ENCODE measurements at regions not wholly inside any gene's neighbourhood (a gene's known extent, or its start where the extent isn't known, plus 50 kb on each side); places are given as distances from the start of the nearest gene placed in this dataset.

GRCh38 chr15:93830221-93831080 is 400.9 kb upstream of the MCTP2 start:
- no peaks in the 10 kb centered on the region for H3K36me3 Mint-ChIP-seq (ENCODE audit: low read depth)
- ATAC-seq (ENCODE audit: low read depth) (no peak), DNase-seq (no peak)
- no peaks in the 10 kb centered on the region for H3K27me3 Mint-ChIP-seq
- H3K4me1 Mint-ChIP-seq = no peaks in the 10 kb centered on the region
- no peak for TF ChIP-seq CTCF (IDR thresholded peaks at IDR 0.05)
- no peaks in the 10 kb centered on the region for H3K9me3 Mint-ChIP-seq
- H3K27ac Mint-ChIP-seq = no peak overlapping the region
- ChIA-PET CTCF (no interaction called here), POLR2A (no interaction called here)
- no peak overlapping the region for H3K4me3 Mint-ChIP-seq
- intact Hi-C loops (cut with micrococcal nuclease) = no loop called here

- CTCF ChIA-PET = no interaction called here
- no peak overlapping the region for H3K4me3 Mint-ChIP-seq
- intact Hi-C loops (cut with micrococcal nuclease) = no loop called here
- H3K9me3 Mint-ChIP-seq = no peaks in the 10 kb centered on the region
- ATAC-seq (ENCODE audit: low read depth) (no peak), DNase-seq (no peak)
- no peaks in the 10 kb centered on the region for H3K27me3 Mint-ChIP-seq
- no peak for TF ChIP-seq CTCF (IDR thresholded peaks at IDR 0.05)
- H3K36me3 Mint-ChIP-seq (ENCODE audit: low read depth) = no peaks in the 10 kb centered on the region
- no peak overlapping the region for H3K27ac Mint-ChIP-seq
- no peaks in the 10 kb centered on the region for H3K4me1 Mint-ChIP-seq
- POLR2A ChIA-PET = no interaction called here
Measured at GRCh38 chr15:93829115-93829870, 402.1 kb upstream of the MCTP2 start.

GRCh38 chr15:93826790-93827189 is 404.6 kb upstream of the MCTP2 start:
- intact Hi-C loops (cut with micrococcal nuclease) = no loop called here
- ATAC-seq (ENCODE audit: low read depth) = no peak
- DNase-seq = no peak
- Mint-ChIP-seq H3K4me1 (no peaks in the 10 kb centered on the region), H3K27me3 (no peaks in the 10 kb centered on the region), H3K27ac (no peak overlapping the region), H3K9me3 (no peaks in the 10 kb centered on the region), H3K36me3 (ENCODE audit: low read depth) (no peaks in the 10 kb centered on the region), H3K4me3 (no peak overlapping the region)
- ChIA-PET POLR2A (no interaction called here), CTCF (no interaction called here)
- no peak for TF ChIP-seq CTCF (IDR thresholded peaks at IDR 0.05)

GRCh38 chr15:93826293-93826692 is 405.1 kb upstream of the MCTP2 start:
- DNase-seq (no peak), ATAC-seq (ENCODE audit: low read depth) (no peak)
- ChIA-PET CTCF (no interaction called here), POLR2A (no interaction called here)
- TF ChIP-seq CTCF (IDR thresholded peaks at IDR 0.05) = no peak
- no peaks in the 10 kb centered on the region for H3K36me3 Mint-ChIP-seq (ENCODE audit: low read depth)
- intact Hi-C loops (cut with micrococcal nuclease) = no loop called here
- no peaks in the 10 kb centered on the region for H3K4me1 Mint-ChIP-seq
- H3K27ac Mint-ChIP-seq = no peak overlapping the region
- H3K9me3 Mint-ChIP-seq = no peaks in the 10 kb centered on the region
- H3K4me3 Mint-ChIP-seq = no peak overlapping the region
- H3K27me3 Mint-ChIP-seq = no peaks in the 10 kb centered on the region

GRCh38 chr15:93825682-93826081 is 405.7 kb upstream of the MCTP2 start:
- ChIA-PET POLR2A (no interaction called here), CTCF (no interaction called here)
- intact Hi-C loops (cut with micrococcal nuclease) = no loop called here
- no peak for DNase-seq
- Mint-ChIP-seq H3K9me3 (no peaks in the 10 kb centered on the region), H3K27me3 (no peaks in the 10 kb centered on the region), H3K36me3 (ENCODE audit: low read depth) (no peaks in the 10 kb centered on the region), H3K4me1 (no peaks in the 10 kb centered on the region), H3K27ac (no peak overlapping the region), H3K4me3 (no peak overlapping the region)
- ATAC-seq (ENCODE audit: low read depth) = no peak
- TF ChIP-seq CTCF (IDR thresholded peaks at IDR 0.05) = no peak

Measured in activated B cell treated with CpG ODN at 0.5 μM for 24 hours (primary cell).